Stimulated activated CD4-positive, alpha-beta T cell treated with anti-CD3 and anti-CD28 coated beads, Interleukin-1b, Interleukin-23, amount 100 ng/mL, for 24 hours (primary cell): ENCODE measurements at regions not wholly inside any gene's neighbourhood (a gene's known extent, or its start where the extent isn't known, plus 50 kb on each side); places are given as distances from the start of the nearest gene placed in this dataset.

Experiments used
- DNase-seq, 4 experiments: peaks; one replicate each; pipeline ENCODE4 v3.0.0-alpha.2; 2020; ENCODE audit warnings: low read depth in 4 of 4, low spot score in 1 of 4

DNA sequence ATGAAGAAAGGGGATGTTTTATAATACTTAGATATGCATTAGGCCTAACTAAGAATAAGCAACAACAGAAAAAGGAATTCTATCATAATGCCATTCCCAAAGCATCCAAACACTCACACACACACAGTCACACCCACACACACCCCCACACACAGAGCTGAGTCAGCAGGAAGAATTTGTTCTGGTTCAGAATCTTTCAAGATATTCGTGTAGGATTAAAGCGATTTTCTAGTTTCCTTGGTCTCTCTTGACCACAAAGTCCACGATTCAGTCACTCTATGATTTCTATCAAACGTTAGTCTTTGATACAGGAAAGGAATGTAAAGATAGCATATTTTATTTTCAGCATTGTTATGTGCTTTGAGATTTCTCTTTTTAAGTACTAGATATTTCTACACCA, 382.6 kb upstream of the DCN start:
- DNase-seq, result peak in 1 of 4 experiments; percentile 4

- no peak for DNase-seq
Observed at GRCh38 chr12:91563011-91563765, 380.6 kb upstream of the DCN start.

DNA sequence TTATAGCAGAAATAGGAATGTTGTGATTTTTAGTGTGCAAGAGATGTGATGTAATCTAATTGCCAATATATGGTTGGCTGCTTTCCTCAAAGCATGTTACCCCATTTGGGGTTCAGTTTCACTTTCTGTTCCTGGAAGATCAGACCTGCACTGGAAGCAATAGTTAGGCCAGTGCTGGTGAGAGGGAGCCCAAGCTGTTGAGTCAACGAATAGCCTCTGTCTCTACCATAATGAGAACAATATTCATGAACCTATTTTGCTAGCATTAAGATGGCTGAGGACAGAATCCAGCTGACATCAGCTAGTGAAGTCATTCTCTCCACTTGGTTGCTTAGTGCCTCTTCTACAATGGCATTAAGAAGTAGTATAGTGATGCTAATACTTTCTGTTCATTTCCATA, 379.9 kb upstream of the DCN start:
- no peak for DNase-seq

GRCh38 chr12:91561958-91562325, 379.3 kb upstream of the DCN start:
- no peak for DNase-seq

GRCh38 chr12:91561301-91561957, 378.8 kb upstream of the DCN start:
- DNase-seq, result no peak

GRCh38 chr12:91556909-91557308, 374.3 kb upstream of the DCN start:
- DNase-seq, result no peak

- DNase-seq, result no peak
Observed at GRCh38 chr12:91555436-91556415, 373.1 kb upstream of the DCN start.

DNA sequence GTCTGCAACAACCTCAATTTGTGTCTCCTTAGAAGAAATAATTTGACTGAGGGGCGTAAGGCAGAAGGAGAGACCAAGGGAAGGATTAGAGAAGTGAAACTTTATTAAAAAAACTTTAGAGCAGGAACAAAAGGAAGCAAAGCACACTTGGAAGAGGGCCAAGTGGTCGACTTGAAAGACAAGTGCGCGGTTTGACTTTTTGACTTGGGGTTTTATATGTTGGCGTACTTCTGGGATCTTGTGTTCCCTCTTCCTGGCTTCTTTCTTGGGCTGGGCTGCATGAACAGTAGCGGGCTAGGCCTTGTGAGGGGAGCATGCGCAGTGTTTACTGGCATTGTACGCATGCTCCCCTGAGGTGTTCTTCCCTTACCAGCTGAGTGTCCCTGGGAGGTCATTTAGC, 369.3 kb upstream of the DCN start:
- no peak for DNase-seq

- no peak for DNase-seq
Observed at GRCh38 chr12:91551242-91551641, 368.6 kb upstream of the DCN start.

- no peak for DNase-seq
Observed at GRCh38 chr12:91542666-91543065, 360.0 kb upstream of the DCN start.

GRCh38 chr12:91542067-91542466, 359.4 kb upstream of the DCN start:
- no peak for DNase-seq

GRCh38 chr12:91538418-91538817, 355.8 kb upstream of the DCN start:
- DNase-seq, result no peak

GRCh38 chr12:91533366-91533765, 350.7 kb upstream of the DCN start:
- DNase-seq, result no peak

- DNase-seq, result no peak
Observed at GRCh38 chr12:91529829-91530228, 347.2 kb upstream of the DCN start.

GRCh38 chr12:91523831-91524230, 341.2 kb upstream of the DCN start:
- no peak for DNase-seq

DNA sequence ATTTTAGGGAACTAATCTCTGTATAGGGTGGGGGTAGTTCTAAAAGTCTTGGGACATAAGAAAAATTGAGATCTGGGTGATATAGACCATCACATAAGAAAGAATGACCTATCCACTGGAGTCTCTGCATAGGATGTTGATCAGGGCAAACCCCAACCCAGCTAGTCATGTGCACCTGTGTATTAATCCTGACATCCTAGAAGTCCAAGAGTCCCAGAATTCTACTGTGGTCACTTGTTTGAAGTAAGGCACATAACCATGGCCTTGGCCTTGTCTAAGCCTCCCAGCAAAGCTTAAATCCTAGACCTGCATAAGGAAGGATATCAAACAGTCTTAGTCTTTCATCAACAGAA, 334.1 kb upstream of the DCN start:
- DNase-seq, result no peak

DNA sequence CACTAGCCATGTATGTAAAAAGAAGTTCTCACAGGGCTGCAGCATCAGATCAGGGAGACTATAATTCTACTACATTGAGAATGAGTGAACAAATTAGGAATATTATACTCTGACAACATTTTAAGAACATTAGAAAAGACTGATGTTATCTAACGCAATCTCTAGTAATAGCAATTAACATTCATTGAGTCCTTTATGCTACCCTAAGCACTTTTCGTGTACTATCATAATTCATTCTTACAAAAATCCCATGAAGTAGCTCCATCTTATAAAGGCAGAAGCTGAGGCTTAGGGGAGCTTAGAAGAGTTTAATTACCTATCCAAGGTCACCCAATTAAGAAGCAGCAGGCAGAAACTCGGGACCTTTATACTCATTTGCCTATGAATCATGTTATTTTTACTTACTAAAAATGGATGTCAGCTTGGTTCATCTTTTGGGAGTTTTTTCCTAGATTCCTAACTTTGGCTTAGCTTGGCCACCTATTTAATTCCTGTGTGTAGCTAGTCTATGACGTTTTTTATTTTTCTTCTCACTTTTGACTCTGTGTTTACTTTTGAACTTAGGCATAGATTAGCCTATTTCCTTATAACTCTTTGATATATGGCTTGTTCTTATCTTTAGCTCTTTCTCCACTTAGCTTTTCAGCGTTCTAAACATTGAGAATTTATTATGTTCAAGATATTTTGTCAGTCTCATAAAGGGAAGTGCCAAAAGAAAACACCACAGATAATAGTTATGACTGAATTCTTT, 333.5 kb upstream of the DCN start:
- DNase-seq, result no peak

DNA sequence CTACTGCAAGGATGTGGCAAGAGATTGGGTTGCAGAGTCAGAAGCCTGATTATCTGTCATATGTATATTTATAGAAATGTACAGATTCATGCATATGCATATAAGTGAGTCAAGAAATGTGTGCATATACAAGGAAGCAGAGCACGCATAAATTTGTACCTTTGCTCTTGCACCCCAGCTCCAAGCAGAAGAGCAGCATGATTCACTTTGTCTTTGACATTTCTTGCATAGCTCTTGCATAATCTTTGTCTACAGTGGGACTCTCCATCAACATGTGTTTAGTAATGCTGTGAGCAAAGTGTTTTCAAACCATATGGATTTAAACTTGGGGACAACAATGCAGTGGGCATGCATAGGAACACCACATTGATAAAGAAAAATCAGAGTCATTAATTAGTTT, 330.7 kb upstream of the DCN start:
- no peak for DNase-seq

DNA sequence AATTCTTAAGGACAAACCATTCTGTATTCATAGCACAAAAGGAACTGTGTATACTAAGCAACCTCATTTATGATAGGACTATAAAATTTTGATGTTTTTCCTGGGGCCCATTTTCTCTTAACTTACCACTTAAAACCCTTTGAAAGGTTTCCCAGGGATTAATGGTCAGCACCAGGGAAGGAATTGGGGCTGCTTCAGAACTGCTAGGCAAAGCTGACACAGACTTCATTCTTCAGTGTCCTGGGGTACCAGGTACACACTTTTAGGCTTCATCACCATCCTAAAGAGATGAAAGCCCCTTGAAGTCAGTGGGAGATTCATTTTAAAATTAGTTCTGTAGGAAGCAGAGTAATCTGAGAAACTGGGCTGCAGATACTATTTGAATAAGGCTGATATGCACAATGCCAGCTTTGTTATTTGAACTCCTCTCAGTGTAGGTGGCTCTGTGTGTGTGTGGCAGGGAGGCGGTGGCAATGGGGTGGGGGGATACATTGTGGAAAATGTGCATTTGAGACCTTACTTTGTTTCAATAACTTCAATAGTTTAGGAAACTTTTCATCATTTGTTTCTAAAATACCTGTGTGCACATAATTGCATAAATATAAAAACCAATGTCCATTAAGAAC, 329.3 kb upstream of the DCN start:
- no peak for DNase-seq

DNA sequence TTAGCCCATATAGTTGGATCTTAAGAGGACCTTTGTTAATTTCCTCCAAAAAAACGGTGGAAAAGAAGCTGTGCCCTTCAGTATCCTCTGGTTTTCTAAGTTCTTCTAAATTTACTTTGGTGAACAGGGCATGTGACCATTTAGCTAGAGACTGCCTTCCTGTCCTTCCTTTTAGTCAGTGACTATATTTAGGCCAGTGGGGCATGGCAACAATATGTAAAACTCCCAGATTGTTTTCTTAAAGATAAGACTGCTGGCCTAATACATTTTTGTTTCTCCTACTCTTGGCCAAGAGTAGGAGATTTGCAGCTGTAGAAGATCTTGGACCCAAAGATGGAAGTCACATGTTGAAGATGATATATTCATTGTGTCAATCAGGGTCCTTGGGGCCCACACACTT, 325.1 kb upstream of the DCN start:
- DNase-seq, result no peak

GRCh38 chr12:91506452-91506851, 323.8 kb upstream of the DCN start:
- no peak for DNase-seq
